CD4-positive, alpha-beta T cell treated with Interferon alpha-2 for 1 hour (primary cell): ENCODE measurements at regions not wholly inside any gene's neighbourhood (a gene's known extent, or its start where the extent isn't known, plus 50 kb on each side); places are given as distances from the start of the nearest gene placed in this dataset.
"Not testable (repeated sequence)": the region's sequence is repeated elsewhere in the genome, so short reads cannot be mapped to it uniquely, and the experiment has no call there.

ENCODE experiments used
- DNase-seq, 2 donors: peaks; one replicate each; pipeline ENCODE4 v3.0.0-alpha.2; 2020 to 2022

- no peak for DNase-seq
Measured at GRCh38 chr9:86645303-86645702, 291.1 kb upstream of the TUT7 start.

- no peak for DNase-seq
Measured at GRCh38 chr9:86644675-86645034, 290.4 kb upstream of the TUT7 start.

- DNase-seq: no peak
Measured at GRCh38 chr9:86643946-86644674, 289.9 kb upstream of the TUT7 start.

GRCh38 chr9:86642721-86643120 is 288.5 kb upstream of the TUT7 start:
- no peak for DNase-seq

GRCh38 chr9:86641970-86642369 is 287.8 kb upstream of the TUT7 start:
- no peak for DNase-seq

- no peak for DNase-seq
Measured at GRCh38 chr9:86639899-86640379, 285.7 kb upstream of the TUT7 start.

- DNase-seq: no peak
Measured at GRCh38 chr9:86639287-86639686, 285.1 kb upstream of the TUT7 start.

- DNase-seq: no peak
Measured at GRCh38 chr9:86638109-86638508, 283.9 kb upstream of the TUT7 start.

- DNase-seq: no peak
Measured at GRCh38 chr9:86637515-86637914, 283.3 kb upstream of the TUT7 start.

GRCh38 chr9:86636519-86636918 is 282.3 kb upstream of the TUT7 start:
- DNase-seq: no peak

- no peak for DNase-seq
Measured at GRCh38 chr9:86636038-86636437, 281.8 kb upstream of the TUT7 start.

- DNase-seq: no peak
Measured at GRCh38 chr9:86634501-86634900, 280.3 kb upstream of the TUT7 start.

GRCh38 chr9:86633945-86634344 is 279.7 kb upstream of the TUT7 start:
- DNase-seq: no peak

- DNase-seq: no peak
Measured at GRCh38 chr9:86632537-86632936, 278.3 kb upstream of the TUT7 start.

- no peak for DNase-seq
Measured at GRCh38 chr9:86629530-86629929, 275.3 kb upstream of the TUT7 start.

GRCh38 chr9:86626802-86627201 is 272.6 kb upstream of the TUT7 start:
- no peak for DNase-seq

GRCh38 chr9:86624630-86625029 is 270.4 kb upstream of the TUT7 start:
- no peak for DNase-seq

- no peak for DNase-seq
Measured at GRCh38 chr9:86614871-86615849, 260.9 kb upstream of the TUT7 start.

GRCh38 chr9:86613943-86614342 is 259.7 kb upstream of the TUT7 start:
- no peak for DNase-seq

- DNase-seq: not testable (repeated sequence)
Measured at GRCh38 chr9:86611534-86611933, 257.3 kb upstream of the TUT7 start.

GRCh38 chr9:86605303-86605702 is 251.1 kb upstream of the TUT7 start:
- DNase-seq: no peak

GRCh38 chr9:86604741-86605140 is 250.5 kb upstream of the TUT7 start:
- DNase-seq: no peak

GRCh38 chr9:86602715-86603114 is 248.5 kb upstream of the TUT7 start:
- no peak for DNase-seq

GRCh38 chr9:86601697-86602096 is 247.5 kb upstream of the TUT7 start:
- DNase-seq: no peak
